Activated CD4-positive, alpha-beta T cell treated with anti-CD3 and anti-CD28 coated beads, Interleukin-2, amount 50 U/mL, for 4 hours (primary cell): ENCODE measurements at regions not wholly inside any gene's neighbourhood (a gene's known extent, or its start where the extent isn't known, plus 50 kb on each side); places are given as distances from the start of the nearest gene placed in this dataset.

Experiments
- DNase-seq, 2 experiments: peaks; one replicate each; pipeline ENCODE4 v3.0.0-alpha.2; 2020

DNA sequence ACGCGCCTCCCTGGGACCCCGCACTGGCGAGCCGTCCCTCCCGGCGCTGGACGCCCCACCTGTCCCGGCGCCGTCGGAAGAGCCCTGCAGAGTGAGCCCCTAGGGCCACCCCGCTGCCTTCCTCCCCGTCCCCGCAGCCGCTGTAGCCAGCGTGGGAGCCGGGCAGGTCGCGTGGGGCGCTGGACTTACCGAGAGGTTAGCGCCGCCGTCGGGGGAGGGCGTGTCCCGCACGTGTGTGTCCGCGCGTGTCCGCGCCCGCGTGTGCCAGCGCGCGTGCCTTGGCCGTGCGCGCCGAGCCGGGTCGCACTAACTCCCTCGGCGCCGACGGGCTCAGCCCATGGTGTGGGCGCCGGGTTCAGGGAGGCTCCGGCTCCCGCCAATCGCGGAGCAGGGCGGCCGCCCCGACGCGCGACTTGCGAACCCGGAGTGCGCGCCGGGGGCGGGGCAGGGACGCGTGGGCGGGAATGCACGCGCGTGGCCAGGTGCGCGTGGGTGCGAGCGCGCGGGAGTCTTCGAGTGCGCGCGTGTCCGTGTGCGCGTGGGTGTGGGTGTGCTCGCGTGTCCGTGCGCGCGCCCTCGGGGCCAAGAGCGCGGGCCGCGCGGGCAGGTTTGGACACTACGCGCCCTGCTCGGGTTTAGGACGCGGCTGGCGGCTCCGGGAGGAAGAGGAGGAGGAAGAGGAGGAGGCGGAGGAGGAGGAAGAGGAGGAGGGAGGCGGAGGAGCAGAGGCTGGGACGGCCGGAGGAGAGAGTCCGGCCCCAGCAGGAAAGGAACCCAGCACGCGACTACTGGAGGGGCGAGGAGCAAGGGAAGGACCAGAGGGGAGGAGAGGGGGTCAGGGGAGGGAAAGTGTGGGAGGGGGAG, 145.2 kb upstream of the ETS2 start:
- DNase-seq: no peak

- DNase-seq: no peak
Observed at GRCh38 chr21:38661197-38661871, 144.4 kb upstream of the ETS2 start.

DNA sequence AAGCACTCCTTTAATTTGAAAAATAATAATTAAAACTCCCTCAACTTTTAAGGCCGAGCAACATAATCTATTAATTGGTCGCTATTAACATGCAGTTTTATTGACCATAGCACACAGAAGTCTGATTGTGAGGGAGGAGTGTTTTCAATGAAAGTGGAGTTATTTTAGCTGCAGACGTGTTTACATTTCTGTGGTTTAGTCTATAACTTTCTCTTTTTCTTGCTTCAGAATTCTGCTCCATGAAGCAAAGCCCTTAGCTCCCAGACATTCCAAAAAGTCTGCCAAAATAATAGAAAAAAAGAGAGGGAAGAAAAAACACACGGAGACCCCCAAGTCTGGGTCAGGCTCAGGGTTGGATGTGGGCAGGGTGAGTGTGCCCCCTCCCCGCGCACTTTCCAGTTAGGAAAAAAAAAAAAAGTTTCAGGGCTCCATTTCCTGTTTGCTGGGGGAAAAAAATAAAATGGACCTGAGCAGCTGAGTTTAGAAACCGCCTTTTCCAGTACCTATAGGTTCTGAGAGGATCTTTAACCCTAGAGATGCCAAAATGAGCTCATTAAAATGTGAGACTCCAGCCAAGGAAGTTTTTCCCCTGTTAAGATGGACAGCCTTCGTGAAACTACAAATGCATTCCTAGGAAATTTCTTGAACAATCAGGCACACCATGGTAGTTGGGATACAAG, 143.7 kb upstream of the ETS2 start:
- no peak for DNase-seq

- DNase-seq: no peak
Observed at GRCh38 chr21:38663282-38663681, 142.4 kb upstream of the ETS2 start.

- no peak for DNase-seq
Observed at GRCh38 chr21:38664315-38664714, 141.4 kb upstream of the ETS2 start.

GRCh38 chr21:38664841-38665240, 140.9 kb upstream of the ETS2 start:
- no peak for DNase-seq

- DNase-seq: no peak
Observed at GRCh38 chr21:38667291-38667870, 138.3 kb upstream of the ETS2 start.

GRCh38 chr21:38668067-38668466, 137.7 kb upstream of the ETS2 start:
- DNase-seq: no peak

DNA sequence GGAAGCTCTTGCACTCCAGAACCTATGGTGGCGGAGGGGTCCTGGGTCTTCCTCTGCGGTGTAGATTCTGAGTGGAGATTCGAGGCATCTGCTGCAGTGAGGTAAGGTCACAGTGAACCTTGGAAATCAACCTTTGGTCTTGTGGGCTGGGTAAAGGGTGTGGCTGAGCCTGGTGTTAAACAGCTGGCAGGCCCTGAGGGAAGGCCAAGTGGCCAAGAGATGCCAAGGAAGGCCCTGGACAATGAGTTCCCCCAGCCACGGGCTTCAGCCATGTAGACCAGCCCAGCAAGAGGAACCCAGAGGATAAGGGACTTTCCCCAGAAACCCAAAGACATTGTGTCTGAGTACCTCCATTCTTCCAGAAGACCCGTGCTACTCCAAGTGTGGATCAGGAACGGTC, 137.2 kb upstream of the ETS2 start:
- no peak for DNase-seq

DNA sequence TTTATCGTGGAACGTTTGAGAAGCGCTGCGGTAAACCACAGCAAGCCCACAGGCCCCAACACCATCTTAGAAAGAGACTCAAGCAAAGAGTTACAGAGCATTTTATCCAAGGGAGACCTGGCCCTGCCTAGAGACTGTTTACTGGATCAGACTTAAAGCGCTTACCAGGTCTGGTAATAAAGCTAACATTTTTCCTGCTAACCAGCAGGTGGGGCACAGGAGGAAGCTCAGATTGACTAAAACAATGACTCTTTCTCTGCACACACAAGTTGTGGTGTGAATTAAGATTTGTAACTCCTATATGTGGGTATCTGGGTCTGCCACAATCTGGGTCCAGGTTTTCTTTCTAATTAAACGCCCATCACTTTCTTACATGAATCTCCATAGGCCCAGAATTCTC, 136.5 kb upstream of the ETS2 start:
- no peak for DNase-seq

- no peak for DNase-seq
Observed at GRCh38 chr21:38670861-38671260, 134.9 kb upstream of the ETS2 start.

DNA sequence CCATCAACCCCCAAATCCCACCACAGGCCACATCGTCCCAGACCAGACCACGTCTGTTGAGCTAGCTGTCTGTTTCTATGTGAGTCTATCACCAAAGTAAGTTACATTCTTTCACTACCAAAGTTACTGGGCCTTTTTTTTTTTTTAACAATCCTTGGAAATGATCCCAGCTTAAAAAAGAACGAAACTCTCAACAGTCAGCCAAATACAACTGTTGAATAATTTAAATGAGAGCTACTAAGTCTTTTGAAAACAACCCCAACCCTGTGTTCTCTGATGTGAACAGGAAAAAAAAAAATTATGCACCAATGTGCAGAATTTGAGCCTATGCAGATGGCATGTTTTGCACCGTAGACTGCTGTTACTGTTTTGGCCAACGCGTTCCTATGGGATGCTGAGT, 134.0 kb upstream of the ETS2 start:
- DNase-seq: no peak

- DNase-seq: no peak
Observed at GRCh38 chr21:38675182-38675824, 130.4 kb upstream of the ETS2 start.

DNA sequence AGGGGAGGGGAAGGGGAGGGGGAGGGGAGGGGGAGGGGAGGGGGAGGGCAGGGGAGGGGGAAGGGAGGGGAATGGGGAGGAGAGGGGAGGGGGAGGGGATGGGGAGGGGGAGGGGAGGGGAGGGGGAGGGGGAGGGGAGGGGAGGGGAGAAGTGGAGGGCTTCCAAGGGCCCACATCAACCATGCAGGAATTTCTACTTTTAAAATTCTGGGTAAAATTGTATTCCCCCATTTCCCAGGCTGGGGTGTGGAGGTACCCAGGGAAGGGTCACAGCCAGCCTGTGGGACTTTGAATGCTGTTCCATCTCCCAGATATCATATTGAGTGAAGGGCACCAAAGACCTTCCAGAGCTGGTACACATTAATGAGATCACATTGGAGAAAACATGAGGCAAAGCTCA, 126.9 kb upstream of the ETS2 start:
- no peak for DNase-seq

DNA sequence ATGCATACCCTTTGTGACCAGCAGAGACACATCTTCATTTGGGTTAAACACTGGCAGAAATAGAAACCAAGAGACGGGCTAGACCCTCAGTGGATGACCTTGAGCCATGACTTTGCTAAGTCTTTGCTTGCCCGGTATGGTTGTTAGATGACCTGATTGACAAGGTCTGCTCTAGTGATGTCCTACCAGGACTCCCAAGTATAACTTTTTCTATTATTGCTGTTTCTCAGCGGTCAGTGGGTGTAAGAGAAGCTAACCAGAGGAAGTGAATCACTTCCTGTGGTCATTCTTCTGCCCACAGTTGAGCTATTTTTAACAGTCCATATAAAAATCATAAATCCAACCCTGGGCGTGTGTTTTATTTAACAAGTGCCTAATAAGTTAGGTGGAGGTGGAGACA, 126.2 kb upstream of the ETS2 start:
- no peak for DNase-seq

GRCh38 chr21:38680401-38680800, 125.3 kb upstream of the ETS2 start:
- DNase-seq: no peak

GRCh38 chr21:38683222-38683621, 122.5 kb upstream of the ETS2 start:
- DNase-seq: no peak

DNA sequence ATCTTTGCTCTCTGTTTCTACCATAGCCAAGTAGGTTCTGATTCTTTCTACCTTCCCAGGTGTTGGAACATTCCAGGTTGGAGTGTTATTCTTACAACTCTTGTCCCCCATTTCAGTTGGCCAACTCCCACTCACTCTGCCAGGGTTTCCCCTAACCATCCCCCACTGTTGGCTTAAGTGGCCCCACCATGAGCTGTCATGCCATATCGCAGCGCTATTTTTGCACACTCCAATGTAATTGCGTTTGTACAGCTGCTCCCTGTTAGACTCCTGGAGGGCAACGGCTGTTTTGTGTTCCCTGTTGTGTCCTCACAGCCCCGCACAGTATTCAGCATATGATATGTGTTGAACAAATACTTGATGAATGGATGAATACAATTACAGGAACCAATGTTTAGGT, 117.7 kb upstream of the ETS2 start:
- DNase-seq: no peak

DNA sequence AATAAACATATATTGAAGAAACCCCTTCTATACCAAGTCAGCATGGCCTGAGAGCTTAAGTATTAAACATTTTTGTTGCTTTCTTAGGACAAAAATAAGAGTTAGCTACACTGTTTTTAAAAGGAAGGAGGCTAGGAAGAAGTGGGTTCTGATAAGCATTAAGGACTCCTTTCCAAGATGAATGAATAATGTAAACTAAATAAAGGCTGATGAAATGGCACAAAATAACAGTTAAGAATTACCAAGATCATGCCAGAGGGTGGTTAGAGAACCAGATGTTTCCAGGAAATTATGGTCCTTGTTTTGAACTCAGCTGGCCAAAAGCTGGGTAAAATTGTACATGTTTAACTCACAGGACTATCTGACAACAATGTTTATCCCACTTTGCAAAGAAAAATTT, 114.1 kb upstream of the ETS2 start:
- DNase-seq: no peak

DNA sequence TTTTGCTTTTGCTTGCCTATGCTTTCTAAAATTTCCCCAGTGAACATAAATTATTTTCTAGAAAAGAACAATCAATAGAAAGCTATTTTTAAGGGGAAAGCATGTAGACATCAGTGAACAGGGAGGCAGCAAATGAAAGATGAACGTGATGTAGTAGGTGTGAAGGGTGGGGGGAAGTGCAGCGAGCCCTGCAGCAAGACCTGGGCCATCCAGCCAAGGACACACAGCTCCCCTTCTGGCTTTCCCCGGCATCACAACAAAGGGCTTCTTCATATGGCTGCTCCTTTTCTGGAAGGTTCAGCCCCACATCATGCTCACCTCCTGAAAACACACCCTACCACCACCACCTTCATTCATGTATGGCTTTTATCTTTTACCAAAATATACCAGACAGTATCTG, 109.2 kb upstream of the ETS2 start:
- DNase-seq: no peak

DNA sequence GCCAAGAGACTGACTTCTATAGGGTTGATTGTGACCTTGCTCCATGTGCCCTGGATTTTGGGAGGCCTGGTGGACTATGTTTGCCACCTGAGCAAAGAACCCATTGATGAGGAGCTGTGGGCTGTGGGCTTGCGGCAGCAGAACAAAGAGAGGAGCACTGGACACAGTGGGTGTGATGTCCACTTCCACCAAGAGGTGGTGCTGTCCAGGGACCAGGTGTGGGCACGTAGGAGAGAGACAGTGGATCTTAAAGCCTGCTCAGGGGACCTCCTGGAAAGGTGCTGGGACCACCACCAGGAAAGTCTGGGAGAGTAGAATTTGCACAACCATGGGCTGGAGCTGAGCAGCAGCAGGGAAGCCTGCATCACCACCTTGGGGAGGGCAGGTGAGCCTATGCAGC, 106.7 kb upstream of the ETS2 start:
- DNase-seq: no peak

GRCh38 chr21:38702196-38702595, 103.5 kb upstream of the ETS2 start:
- no peak for DNase-seq

DNA sequence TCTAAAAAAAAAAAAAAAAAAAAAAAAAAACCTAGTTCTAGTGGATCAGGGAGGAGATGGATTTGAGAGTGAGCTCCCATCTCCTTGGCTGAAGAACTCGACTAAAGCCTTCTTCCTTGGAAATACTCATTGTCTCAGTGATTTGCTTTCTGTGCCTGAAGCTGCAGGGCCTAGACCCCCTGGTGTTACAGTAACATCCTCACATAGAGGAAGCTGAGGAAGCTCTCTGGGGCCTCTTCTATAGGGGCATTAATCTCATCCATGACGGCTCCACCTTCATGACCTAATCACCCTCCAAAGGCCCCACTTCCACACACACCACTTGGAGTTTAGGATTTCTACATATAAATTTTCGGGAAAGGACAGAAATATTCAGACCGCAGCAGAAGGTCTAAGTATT, 95.9 kb upstream of the ETS2 start:
- DNase-seq: no peak
